Nephron progenitor cell (in vitro differentiated cells): ENCODE measurements at regions not wholly inside any gene's neighbourhood (a gene's known extent, or its start where the extent isn't known, plus 50 kb on each side); places are given as distances from the start of the nearest gene placed in this dataset.

ENCODE experiments used
- DNase-seq: peaks from one replicate; pipeline ENCODE4 v3.0.0; 2021
- H3K27ac Mint-ChIP-seq: 2 replicates; pipeline ENCODE4 v1.8.0; 2021; ENCODE audit warnings: mild to moderate bottlenecking, moderate library complexity, mixed read lengths
- H3K27me3 Mint-ChIP-seq: 2 replicates; pipeline ENCODE4 v1.8.0; 2021; ENCODE audit warnings: mild to moderate bottlenecking, low read depth, mixed read lengths; ENCODE audit not compliant: poor library complexity
- H3K36me3 Mint-ChIP-seq: 2 replicates; pipeline ENCODE4 v1.8.0; 2021; ENCODE audit warnings: low read depth, mixed read lengths
- H3K4me1 Mint-ChIP-seq: 2 replicates; pipeline ENCODE4 v1.8.0; 2021; ENCODE audit warnings: mixed read lengths
- H3K4me3 Mint-ChIP-seq: 2 replicates; pipeline ENCODE4 v1.8.0; 2021; ENCODE audit warnings: mild to moderate bottlenecking, moderate library complexity, mixed read lengths
- H3K9me3 Mint-ChIP-seq: 2 replicates; pipeline ENCODE4 v1.8.0; 2021; ENCODE audit warnings: mild to moderate bottlenecking, moderate library complexity, mixed read lengths
- TF ChIP-seq, protein P1 (sequence below): fragments of 200-600 bp; sonication (generic); IDR thresholded peaks from 2 replicates; pipeline ENCODE4 v1.5.0; 2021; ENCODE audit warnings: antibody characterized with exemption

DNA sequence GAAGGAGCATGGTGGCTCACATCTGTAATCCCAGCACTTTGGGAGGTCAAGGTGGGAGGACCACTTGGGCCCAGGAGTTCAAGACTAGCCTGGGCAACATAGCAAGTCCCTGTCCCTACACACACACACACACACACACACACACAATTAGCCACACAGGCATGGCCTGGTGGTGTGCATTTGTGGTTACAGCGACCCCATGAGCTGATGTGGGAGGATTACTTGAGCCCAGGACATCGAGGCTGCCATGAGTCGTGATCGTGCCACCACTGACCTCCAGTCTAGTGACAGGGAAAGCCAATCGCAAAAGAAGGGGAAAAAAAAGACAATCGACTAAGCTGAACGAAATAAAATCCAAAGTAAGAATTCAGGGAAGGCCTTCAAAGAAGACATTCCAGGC is 67.9 kb downstream of the TBX3 start:
- no peak overlapping the region for H3K4me3 Mint-ChIP-seq
- peaks cover 11% of the 10 kb centered on the region for H3K9me3 Mint-ChIP-seq
- TF ChIP-seq, protein P1, sequence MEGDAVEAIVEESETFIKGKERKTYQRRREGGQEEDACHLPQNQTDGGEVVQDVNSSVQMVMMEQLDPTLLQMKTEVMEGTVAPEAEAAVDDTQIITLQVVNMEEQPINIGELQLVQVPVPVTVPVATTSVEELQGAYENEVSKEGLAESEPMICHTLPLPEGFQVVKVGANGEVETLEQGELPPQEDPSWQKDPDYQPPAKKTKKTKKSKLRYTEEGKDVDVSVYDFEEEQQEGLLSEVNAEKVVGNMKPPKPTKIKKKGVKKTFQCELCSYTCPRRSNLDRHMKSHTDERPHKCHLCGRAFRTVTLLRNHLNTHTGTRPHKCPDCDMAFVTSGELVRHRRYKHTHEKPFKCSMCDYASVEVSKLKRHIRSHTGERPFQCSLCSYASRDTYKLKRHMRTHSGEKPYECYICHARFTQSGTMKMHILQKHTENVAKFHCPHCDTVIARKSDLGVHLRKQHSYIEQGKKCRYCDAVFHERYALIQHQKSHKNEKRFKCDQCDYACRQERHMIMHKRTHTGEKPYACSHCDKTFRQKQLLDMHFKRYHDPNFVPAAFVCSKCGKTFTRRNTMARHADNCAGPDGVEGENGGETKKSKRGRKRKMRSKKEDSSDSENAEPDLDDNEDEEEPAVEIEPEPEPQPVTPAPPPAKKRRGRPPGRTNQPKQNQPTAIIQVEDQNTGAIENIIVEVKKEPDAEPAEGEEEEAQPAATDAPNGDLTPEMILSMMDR: no peak
- H3K36me3 Mint-ChIP-seq: no peaks in the 10 kb centered on the region
- H3K4me1 Mint-ChIP-seq: peaks cover 6% of the 10 kb centered on the region
- no peak overlapping the region for H3K27ac Mint-ChIP-seq
- DNase-seq: no peak
- H3K27me3 Mint-ChIP-seq: peaks cover 13% of the 10 kb centered on the region

DNA sequence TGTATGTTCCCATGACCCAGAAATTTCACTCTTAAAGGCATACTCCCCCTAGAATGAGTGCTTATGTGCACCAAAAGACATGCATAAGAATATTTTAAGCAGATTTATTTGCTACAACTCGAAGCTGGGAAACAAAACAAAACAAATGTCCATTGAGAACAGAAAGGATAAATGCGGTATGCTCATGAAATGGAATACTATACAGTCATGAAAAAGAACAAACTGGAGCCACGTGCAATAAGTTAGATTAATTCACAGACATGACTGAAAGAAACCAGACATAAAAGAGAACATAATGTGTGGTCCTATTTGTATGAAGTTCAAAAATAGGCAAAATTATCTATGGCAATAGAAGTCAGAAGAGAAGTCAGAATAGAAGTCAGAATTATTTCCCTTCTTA is 69.9 kb downstream of the TBX3 start:
- peaks cover 11% of the 10 kb centered on the region for H3K9me3 Mint-ChIP-seq
- H3K27ac Mint-ChIP-seq: no peak overlapping the region
- TF ChIP-seq, protein P1: no peak
- peaks cover 6% of the 10 kb centered on the region for H3K4me1 Mint-ChIP-seq
- H3K27me3 Mint-ChIP-seq: peaks cover 16% of the 10 kb centered on the region
- DNase-seq: no peak
- H3K4me3 Mint-ChIP-seq: no peak overlapping the region
- no peaks in the 10 kb centered on the region for H3K36me3 Mint-ChIP-seq

DNA sequence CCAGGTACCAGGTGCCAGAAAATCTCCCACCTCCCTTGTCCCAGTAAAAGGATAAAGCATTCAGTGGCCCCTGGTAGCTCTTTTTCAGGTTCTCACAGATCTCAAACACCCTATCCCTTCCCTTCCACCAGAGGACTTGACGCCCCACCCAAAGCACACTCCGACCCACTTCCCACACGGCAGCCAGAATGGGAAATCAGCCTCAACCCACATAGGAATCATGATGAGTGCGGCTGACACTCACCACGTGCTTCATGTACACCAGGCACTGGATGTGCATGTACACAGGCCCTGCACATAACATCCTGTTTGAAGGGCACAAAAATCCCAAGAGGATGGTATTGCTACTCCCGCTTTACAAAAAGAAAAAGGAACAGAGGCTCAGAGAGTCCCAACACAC is 71.9 kb downstream of the TBX3 start:
- H3K36me3 Mint-ChIP-seq: no peaks in the 10 kb centered on the region
- peaks cover 6% of the 10 kb centered on the region for H3K4me1 Mint-ChIP-seq
- H3K27me3 Mint-ChIP-seq: peaks cover 22% of the 10 kb centered on the region
- H3K27ac Mint-ChIP-seq: no peak overlapping the region
- no peak overlapping the region for H3K4me3 Mint-ChIP-seq
- DNase-seq: no peak
- TF ChIP-seq, protein P1: no peak
- H3K9me3 Mint-ChIP-seq: peaks cover 7% of the 10 kb centered on the region

DNA sequence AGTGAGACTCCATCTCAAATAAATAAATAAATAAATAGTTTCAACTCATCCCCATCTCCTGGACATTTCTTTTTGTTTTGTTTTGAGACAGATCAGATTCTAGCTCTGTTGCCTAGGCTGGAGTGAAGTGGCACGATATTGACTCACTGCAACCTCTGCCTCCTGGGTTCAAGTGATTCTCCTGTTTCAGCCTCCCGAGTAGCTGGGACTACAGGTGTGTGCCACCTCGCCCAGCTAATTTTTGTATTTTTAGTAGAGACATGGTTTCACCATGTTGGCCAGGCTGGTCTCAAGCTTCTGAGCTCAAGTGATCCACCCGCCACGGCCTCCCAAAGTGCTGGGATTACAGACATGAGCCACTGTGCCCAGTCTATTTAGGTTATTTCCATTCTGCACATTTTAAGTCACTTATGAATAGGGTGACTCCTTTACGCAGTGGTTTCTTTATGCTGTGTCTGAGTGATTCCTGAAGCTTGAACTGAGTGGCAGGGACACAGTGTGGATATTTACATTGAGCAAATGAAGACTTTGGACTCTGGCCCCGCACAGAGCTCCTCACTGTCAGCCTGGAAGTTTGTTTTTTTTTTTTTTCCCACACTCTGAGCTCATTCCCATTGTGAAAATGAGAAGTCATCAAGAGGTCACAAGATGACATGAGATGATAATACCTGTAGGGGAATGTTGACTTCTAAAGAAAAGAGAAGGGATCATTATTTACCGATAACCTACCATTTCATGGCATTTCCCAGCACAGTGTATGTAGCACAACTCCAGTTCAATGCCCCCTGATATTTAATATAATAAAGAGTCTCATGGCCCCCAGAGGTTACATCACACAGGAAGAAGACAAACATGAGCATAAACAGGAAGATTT is 72.6 kb downstream of the TBX3 start:
- Mint-ChIP-seq H3K9me3 (peaks cover 7% of the 10 kb centered on the region), H3K27me3 (peaks cover 22% of the 10 kb centered on the region), H3K27ac (no peak overlapping the region), H3K4me1 (peaks cover 8% of the 10 kb centered on the region), H3K36me3 (no peaks in the 10 kb centered on the region), H3K4me3 (no peak overlapping the region)
- TF ChIP-seq, protein P1: no peak
- no peak for DNase-seq

DNA sequence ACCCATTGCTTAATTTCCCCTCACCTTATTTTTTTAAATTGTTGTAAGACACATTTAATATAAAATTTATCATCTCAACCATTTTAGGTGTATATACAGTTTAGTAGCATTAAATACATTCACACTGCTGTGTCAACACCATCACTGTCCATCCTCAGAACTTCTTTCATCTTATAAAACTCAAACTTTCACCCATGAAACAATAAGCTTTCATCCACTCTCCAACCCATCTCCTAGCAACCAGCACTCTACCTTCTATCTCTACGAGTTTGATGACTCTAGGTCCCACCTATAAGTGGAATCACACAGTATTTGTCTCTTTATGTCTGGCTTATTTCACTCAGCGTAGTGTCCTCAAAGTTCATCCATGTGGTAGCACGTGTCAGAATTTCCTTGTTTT is 75.5 kb downstream of the TBX3 start:
- Mint-ChIP-seq H3K36me3 (no peaks in the 10 kb centered on the region), H3K9me3 (no peaks in the 10 kb centered on the region), H3K27me3 (peaks cover 32% of the 10 kb centered on the region), H3K27ac (no peak overlapping the region), H3K4me1 (peaks cover 6% of the 10 kb centered on the region), H3K4me3 (no peak overlapping the region)
- TF ChIP-seq, protein P1: no peak
- DNase-seq: no peak

DNA sequence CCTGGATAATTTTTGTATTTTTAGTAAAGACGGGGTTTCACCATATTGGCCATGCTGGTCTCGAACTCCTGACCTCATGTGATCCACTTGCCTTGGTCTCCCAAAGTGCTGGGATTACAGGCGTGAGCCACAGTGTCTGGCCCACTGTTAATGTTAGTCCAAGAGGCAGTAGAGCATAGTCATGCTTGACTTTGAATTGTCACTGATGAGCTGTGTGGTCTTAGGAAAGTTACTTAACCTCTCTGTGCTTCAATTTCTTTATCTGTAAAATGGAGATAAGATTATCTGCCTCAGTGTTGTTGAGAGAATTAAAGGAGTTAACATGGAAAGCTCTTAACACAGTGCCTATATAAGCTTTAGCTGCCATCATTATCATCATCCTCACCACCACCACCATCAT is 78.1 kb downstream of the TBX3 start:
- Mint-ChIP-seq H3K27me3 (peaks cover 36% of the 10 kb centered on the region), H3K9me3 (peaks cover 7% of the 10 kb centered on the region), H3K36me3 (no peaks in the 10 kb centered on the region), H3K4me1 (peaks cover 6% of the 10 kb centered on the region), H3K27ac (no peak overlapping the region), H3K4me3 (no peak overlapping the region)
- TF ChIP-seq, protein P1: no peak
- no peak for DNase-seq
